ENCODE measurements at regions not wholly inside any gene's neighbourhood (a gene's known extent, or its start where the extent isn't known, plus 50 kb on each side); places are given as distances from the start of the nearest gene placed in this dataset.

- H3K9me3 ChIP-seq: no peaks in the 10 kb centered on the region
- intact Hi-C loops (cut with DNase I): no loop called here
- H3K27ac ChIP-seq: no peak overlapping the region
- no peak for DNase-seq
- H3K4me3 ChIP-seq: no peak overlapping the region
- TF ChIP-seq POLR2AphosphoS5 (IDR thresholded peaks at IDR 0.05): no peak
- no peak for TF ChIP-seq POLR2A (IDR thresholded peaks at IDR 0.05)
- TF ChIP-seq CTCF (IDR thresholded peaks at IDR 0.05): no peak
- no peak for TF ChIP-seq EP300 (IDR thresholded peaks at IDR 0.05)
- H3K4me1 ChIP-seq: no peaks in the 10 kb centered on the region
- no peaks in the 10 kb centered on the region for H3K27me3 ChIP-seq
- 65 to 71% methylated on average over 7 of the region's 7 CpGs for WGBS, 2 donors
- H3K36me3 ChIP-seq: no peaks in the 10 kb centered on the region
These were observed 89.3 kb upstream of the EEF1E1 start for GRCh38 chr6:8191629-8192028.

- Histone ChIP-seq H3K9me3 (no peaks in the 10 kb centered on the region), H3K4me3 (no peak overlapping the region), H3K27ac (no peak overlapping the region), H3K36me3 (no peaks in the 10 kb centered on the region), H3K27me3 (no peaks in the 10 kb centered on the region), H3K4me1 (peaks cover 0 to 14% (median 4%) of the 10 kb centered on the region in 4 donors)
- 87 to 91% methylated on average over 2 of the region's 2 CpGs for WGBS, 2 donors
- intact Hi-C loops (cut with DNase I): no loop called here
- TF ChIP-seq CTCF (IDR thresholded peaks at IDR 0.05): no peak
- TF ChIP-seq POLR2AphosphoS5 (IDR thresholded peaks at IDR 0.05): no peak
- no peak for TF ChIP-seq EP300 (IDR thresholded peaks at IDR 0.05)
- no peak for TF ChIP-seq POLR2A (IDR thresholded peaks at IDR 0.05)
- no peak for DNase-seq
These were observed 84.9 kb upstream of the EEF1E1 start for GRCh38 chr6:8187209-8187608.

GRCh38 chr6:8182902-8183665 lies 80.7 kb upstream of the EEF1E1 start:
- Histone ChIP-seq H3K4me3 (no peak overlapping the region), H3K27ac (no peak overlapping the region), H3K9me3 (no peaks in the 10 kb centered on the region), H3K27me3 (no peaks in the 10 kb centered on the region), H3K4me1 (peaks cover 0 to 25% (median 15%) of the 10 kb centered on the region in 4 donors), H3K36me3 (no peaks in the 10 kb centered on the region)
- intact Hi-C loops (cut with DNase I): no loop called here
- no peak for DNase-seq
- TF ChIP-seq EP300 (IDR thresholded peaks at IDR 0.05) (no peak), POLR2A (IDR thresholded peaks at IDR 0.05) (no peak), POLR2AphosphoS5 (IDR thresholded peaks at IDR 0.05) (no peak), CTCF (IDR thresholded peaks at IDR 0.05) (no peak)
- 17 to 46% methylated on average over 9 of the region's 9 CpGs for WGBS, 2 donors

- H3K4me3 ChIP-seq: no peak overlapping the region
- DNase-seq: no peak
- no peak overlapping the region for H3K27ac ChIP-seq
- H3K36me3 ChIP-seq: no peaks in the 10 kb centered on the region
- no peaks in the 10 kb centered on the region for H3K9me3 ChIP-seq
- H3K27me3 ChIP-seq: no peaks in the 10 kb centered on the region
- TF ChIP-seq POLR2AphosphoS5 (IDR thresholded peaks at IDR 0.05): no peak
- no peak for TF ChIP-seq EP300 (IDR thresholded peaks at IDR 0.05)
- TF ChIP-seq CTCF (IDR thresholded peaks at IDR 0.05): no peak
- TF ChIP-seq POLR2A (IDR thresholded peaks at IDR 0.05): no peak
- intact Hi-C loops (cut with DNase I): no loop called here
- WGBS, 2 donors: 68 to 75% methylated on average over 10 of the region's 10 CpGs
- peaks cover 0 to 25% (median 15%) of the 10 kb centered on the region in 4 donors for H3K4me1 ChIP-seq
These were observed 79.8 kb upstream of the EEF1E1 start for GRCh38 chr6:8181951-8182845.
